Psoas muscle (tissue), 7 donors: ENCODE measurements at regions not wholly inside any gene's neighbourhood (a gene's known extent, or its start where the extent isn't known, plus 50 kb on each side); places are given as distances from the start of the nearest gene placed in this dataset.

ENCODE experiments used
- ATAC-seq, 4 donors: fragments of 200-7000 bp; cut with Tn5 transposase; one replicate each; pipeline ENCODE4 v1.9.1; 2020; ENCODE audit warnings: moderate library complexity in 3 of 4, mild to moderate bottlenecking in 2 of 4
- DNase-seq, 2 donors: peaks; one replicate each; pipeline ENCODE4 v3.0.0-alpha.2; 2020
- H3K27ac ChIP-seq: fragments of 200-600 bp; one replicate; pipeline ENCODE4 v1.8.0; 2022
- H3K27me3 ChIP-seq, 3 donors: fragments of 200-600 bp in 1 of 3; one replicate each; pipeline versions ENCODE4 v1.6.1 to v1.8.0; 2013 to 2022; ENCODE audit warnings: low read length in 2 of 3, mild to moderate bottlenecking in 2 of 3, moderate library complexity in 1 of 3; ENCODE audit not compliant: insufficient read depth in 3 of 3
- H3K36me3 ChIP-seq, 2 donors: fragments of 200-600 bp in 1 of 2; one replicate each; pipeline versions ENCODE4 v1.6.1 to v1.8.0; 2013 to 2022; ENCODE audit warnings: low read depth in 1 of 2, mild to moderate bottlenecking in 1 of 2, moderate library complexity in 1 of 2; ENCODE audit not compliant: insufficient read depth in 1 of 2
- H3K4me1 ChIP-seq: fragments of 200-600 bp; one replicate; pipeline ENCODE4 v1.8.0; 2022
- H3K4me3 ChIP-seq: fragments of 200-600 bp; one replicate; pipeline ENCODE4 v1.8.0; 2022; ENCODE audit warnings: mild to moderate bottlenecking
- H3K9me3 ChIP-seq: fragments of 200-600 bp; one replicate; pipeline ENCODE4 v1.8.0; 2022
- WGBS, 3 donors: extraction: QIAGEN DNeasy Blood & Tissue Kit; methylation state at CpG; one replicate each; pipeline versions ENCODE4 v1.1.6 to v1.1.7; 2013; 5-methylcytosine and 5-hydroxymethylcytosine counted together
- intact Hi-C, 2 donors: fragments of 100-400 bp; cut with DNase I; formaldehyde crosslinking; loops; one replicate each; pipeline versions ENCODE4 v1.11.0 to v1.14.2; 2022
- TF ChIP-seq, protein P1 (sequence below): fragments of 200-600 bp; IDR thresholded peaks from one replicate; pipeline ENCODE4 v1.8.0; 2022; ENCODE audit warnings: antibody characterized with exemption
- donor health status: healthy with polysubstance abuse.
- donor health status: DM: no; HTN: no; CAD: no; lungs with moderate emphysema.
- donor health status: Bipolar disorder and iron deficiency.
- donor health status: healthy.
- donor health status: DM: yes; HTN: yes; CAD: no.
- donor health status: DM: no; HTN: no; CAD: no.
- donor health status: DM: yes; HTN: yes; CAD: no.

DNA sequence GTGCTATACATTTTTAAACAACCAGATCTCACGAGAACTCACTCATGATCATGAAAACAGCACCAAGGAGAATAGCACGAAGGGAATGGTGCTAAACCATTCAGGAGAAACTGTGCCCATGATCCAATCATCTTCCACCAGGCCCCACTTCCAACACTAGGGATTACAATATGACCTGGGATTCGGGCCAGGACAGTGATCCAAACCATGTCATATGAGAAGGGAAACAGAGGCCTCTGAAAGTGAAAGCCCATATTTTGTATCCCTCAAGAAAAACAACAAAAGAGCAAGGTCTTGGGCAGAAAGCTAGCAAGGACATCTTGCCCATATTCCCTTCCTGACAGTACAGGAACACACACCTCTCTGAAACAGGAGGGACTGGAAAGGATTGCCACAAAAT lies 163.9 kb upstream of the VASH1 start:
- Histone ChIP-seq H3K27ac (no peak overlapping the region), H3K27me3 (peaks cover 0 to 2% (median 0%) of the 10 kb centered on the region in 3 donors), H3K4me3 (no peak overlapping the region), H3K4me1 (no peaks in the 10 kb centered on the region), H3K36me3 (no peaks in the 10 kb centered on the region), H3K9me3 (no peaks in the 10 kb centered on the region)
- intact Hi-C loops: no loop called here
- ATAC-seq (no peak), DNase-seq (no peak)
- WGBS, 3 donors: 52 to 68% (median 60%) methylated on average over 3 of the region's 3 CpGs
- TF ChIP-seq, protein P1, sequence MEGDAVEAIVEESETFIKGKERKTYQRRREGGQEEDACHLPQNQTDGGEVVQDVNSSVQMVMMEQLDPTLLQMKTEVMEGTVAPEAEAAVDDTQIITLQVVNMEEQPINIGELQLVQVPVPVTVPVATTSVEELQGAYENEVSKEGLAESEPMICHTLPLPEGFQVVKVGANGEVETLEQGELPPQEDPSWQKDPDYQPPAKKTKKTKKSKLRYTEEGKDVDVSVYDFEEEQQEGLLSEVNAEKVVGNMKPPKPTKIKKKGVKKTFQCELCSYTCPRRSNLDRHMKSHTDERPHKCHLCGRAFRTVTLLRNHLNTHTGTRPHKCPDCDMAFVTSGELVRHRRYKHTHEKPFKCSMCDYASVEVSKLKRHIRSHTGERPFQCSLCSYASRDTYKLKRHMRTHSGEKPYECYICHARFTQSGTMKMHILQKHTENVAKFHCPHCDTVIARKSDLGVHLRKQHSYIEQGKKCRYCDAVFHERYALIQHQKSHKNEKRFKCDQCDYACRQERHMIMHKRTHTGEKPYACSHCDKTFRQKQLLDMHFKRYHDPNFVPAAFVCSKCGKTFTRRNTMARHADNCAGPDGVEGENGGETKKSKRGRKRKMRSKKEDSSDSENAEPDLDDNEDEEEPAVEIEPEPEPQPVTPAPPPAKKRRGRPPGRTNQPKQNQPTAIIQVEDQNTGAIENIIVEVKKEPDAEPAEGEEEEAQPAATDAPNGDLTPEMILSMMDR: no peak

DNA sequence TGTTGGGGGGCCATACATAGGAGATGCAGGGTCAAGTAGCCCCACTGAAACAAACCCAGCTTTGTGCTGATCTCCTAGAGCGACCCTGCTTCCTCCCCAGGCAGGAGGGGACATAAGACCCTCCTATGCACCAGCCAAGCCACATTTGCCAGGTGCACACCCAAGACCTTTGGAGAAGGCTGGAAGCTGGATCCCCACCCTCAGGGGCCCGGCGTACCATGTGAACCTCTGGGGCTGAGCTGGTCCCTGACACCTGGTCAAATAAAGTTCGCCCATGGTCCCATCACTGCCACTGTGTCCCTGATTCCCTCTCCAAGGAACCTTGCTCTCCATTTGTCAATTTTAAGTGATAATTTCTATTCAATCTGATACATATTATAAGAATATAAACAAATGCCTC lies 162.1 kb upstream of the VASH1 start:
- ATAC-seq (no peak), DNase-seq (no peak)
- Histone ChIP-seq H3K9me3 (no peaks in the 10 kb centered on the region), H3K36me3 (no peaks in the 10 kb centered on the region), H3K27me3 (peaks cover 0 to 1% (median 0%) of the 10 kb centered on the region in 3 donors), H3K4me1 (no peaks in the 10 kb centered on the region), H3K4me3 (no peak overlapping the region), H3K27ac (no peak overlapping the region)
- TF ChIP-seq, protein P1: no peak
- intact Hi-C loops: no loop called here
- 86 to 93% (median 89%) methylated on average over 4 of the region's 4 CpGs for WGBS, 3 donors

DNA sequence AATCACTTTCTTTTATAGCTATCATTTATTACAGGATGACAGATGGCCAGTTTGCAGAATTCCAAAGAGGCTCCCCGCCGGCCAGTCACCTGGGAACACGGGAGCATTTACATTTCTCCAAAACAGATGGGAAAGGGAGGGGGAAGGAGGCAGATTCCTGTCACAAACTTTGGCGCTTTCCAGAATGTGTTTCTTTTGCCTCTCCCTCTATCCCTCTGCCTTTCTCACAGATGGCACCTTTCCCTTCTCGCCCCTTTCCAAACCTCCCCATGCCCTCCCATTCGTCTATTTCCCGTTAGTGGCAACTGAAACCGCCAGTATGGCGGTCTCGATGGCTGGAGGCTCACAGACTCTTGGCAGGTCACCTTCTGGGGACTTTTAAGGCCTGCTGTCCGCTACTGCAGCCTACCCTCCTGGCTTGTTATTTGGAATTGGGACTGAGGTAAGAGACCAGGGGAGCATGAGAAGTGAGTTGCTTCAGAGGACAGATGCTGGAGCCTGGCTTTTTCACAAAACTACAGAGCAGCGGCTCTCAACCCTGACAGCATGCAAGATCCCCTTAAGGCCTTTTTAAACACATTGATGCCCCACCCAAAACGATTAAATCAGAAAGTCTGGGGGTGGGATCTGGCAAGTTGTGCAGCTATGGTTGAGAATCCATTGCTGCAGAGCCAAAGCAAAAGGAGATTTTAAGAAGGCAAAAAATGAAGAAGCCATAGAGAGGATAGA lies 161.5 kb upstream of the VASH1 start:
- H3K27me3 ChIP-seq: peaks cover 0 to 5% (median 0%) of the 10 kb centered on the region in 3 donors
- TF ChIP-seq, protein P1: no peak
- H3K4me1 ChIP-seq: no peaks in the 10 kb centered on the region
- H3K4me3 ChIP-seq: no peak overlapping the region
- ATAC-seq: no peak
- intact Hi-C loops: no loop called here
- WGBS, 3 donors: 68 to 69% (median 68%) methylated on average over 13 of the region's 13 CpGs
- no peaks in the 10 kb centered on the region for H3K9me3 ChIP-seq
- no peak overlapping the region for H3K27ac ChIP-seq
- no peaks in the 10 kb centered on the region for H3K36me3 ChIP-seq
- DNase-seq: no peak

DNA sequence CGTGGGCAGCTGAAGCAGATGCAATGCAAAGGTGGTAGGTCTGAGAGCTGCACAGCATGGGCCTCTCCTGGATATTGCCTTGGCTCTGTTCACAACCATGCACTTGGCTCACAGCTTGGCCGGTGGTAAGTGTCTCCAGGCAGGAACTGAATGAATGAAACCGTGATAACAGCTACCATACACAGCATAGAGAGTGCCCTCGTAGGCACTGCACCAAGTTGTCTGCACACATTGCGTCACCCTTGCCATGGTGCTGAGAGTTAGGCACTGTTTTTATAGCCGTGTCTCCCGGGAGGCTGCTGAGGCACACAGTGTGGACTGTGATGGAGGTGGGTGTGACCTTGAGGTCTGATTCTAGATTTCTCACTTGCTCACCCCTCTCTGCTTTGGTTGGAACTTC lies 157.6 kb upstream of the VASH1 start:
- Histone ChIP-seq H3K27ac (no peak overlapping the region), H3K27me3 (peaks cover 0 to 5% (median 0%) of the 10 kb centered on the region in 3 donors), H3K9me3 (no peaks in the 10 kb centered on the region), H3K4me3 (no peak overlapping the region), H3K36me3 (no peaks in the 10 kb centered on the region), H3K4me1 (no peaks in the 10 kb centered on the region)
- TF ChIP-seq, protein P1: no peak
- DNase-seq: no peak
- 70 to 80% (median 71%) methylated on average over 7 of the region's 7 CpGs for WGBS, 3 donors
- no peak for ATAC-seq
- intact Hi-C loops: no loop called here

DNA sequence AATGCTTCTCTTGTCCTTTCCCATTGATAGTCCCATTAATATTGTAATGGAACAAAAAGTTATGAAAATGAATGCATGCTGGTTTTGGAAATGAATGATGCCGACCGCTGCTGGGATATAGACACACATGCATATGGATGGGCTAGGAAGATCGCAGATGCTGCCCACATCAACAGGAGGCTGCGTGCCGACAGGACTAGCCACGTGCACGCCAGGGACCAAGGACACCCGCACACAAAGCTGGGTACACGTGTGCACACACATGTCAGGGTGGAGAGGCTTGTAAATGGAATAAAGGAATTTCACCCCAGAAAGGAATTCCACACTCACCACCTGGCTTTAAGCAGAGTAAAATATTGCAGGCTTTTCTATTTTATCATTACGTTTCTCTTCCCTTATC lies 153.8 kb upstream of the VASH1 start:
- ATAC-seq (no peak), DNase-seq (no peak)
- intact Hi-C loops: no loop called here
- Histone ChIP-seq H3K9me3 (no peaks in the 10 kb centered on the region), H3K27me3 (peaks cover 0 to 9% (median 0%) of the 10 kb centered on the region in 3 donors), H3K27ac (no peak overlapping the region), H3K36me3 (no peaks in the 10 kb centered on the region), H3K4me1 (no peaks in the 10 kb centered on the region), H3K4me3 (no peak overlapping the region)
- whole genome bisulfite sequencing, 3 donors: 79 to 87% (median 85%) methylated on average over 10 of the region's 10 CpGs
- TF ChIP-seq, protein P1: no peak
